Hepatocyte (in vitro differentiated cells): ENCODE measurements at regions not wholly inside any gene's neighbourhood (a gene's known extent, or its start where the extent isn't known, plus 50 kb on each side); places are given as distances from the start of the nearest gene placed in this dataset.

Experiments used
- CTCF ChIP-seq: fragments of 200-600 bp; sonication (generic); IDR thresholded peaks from 2 replicates; pipeline ENCODE4 v1.5.1; 2016; ENCODE audit warnings: antibody characterized with exemption, mild to moderate bottlenecking; ENCODE audit not compliant: poor library complexity
- EZH2phosphoT487 ChIP-seq: fragments of 200-600 bp; sonication (generic); IDR thresholded peaks from one replicate; pipeline ENCODE4 v1.6.1; 2018; ENCODE audit warnings: antibody characterized with exemption, mild to moderate bottlenecking, low read depth, moderate library complexity; ENCODE audit not compliant: unreplicated experiment, severe bottlenecking

- TF ChIP-seq EZH2phosphoT487 (no peak), CTCF (no peak)
These were observed 234.1 kb upstream of the NR3C2 start for GRCh38 chr4:148676344-148676743.
